A673 (cell line): ENCODE measurements at regions not wholly inside any gene's neighbourhood (a gene's known extent, or its start where the extent isn't known, plus 50 kb on each side); places are given as distances from the start of the nearest gene placed in this dataset.

Experiments
- BruUV-seq: library from RNA; stranded (reverse); fragments of 400-500 nt; replicated peaks from 2 replicates; lab custom pipeline; 2021; lab: Mats Ljungman, UMichigan
- CTCF ChIA-PET: fragments of 300-600 bp; sonication (Branson Sonifier 250); formaldehyde crosslinking; loops from one replicate; lab custom pipeline; 2022; ENCODE audit warnings: antibody characterized with exemption; lab: Charles Lee
- POLR2A ChIA-PET: fragments of 300-600 bp; sonication (Branson Sonifier 250); formaldehyde crosslinking; loops from one replicate; lab custom pipeline; 2022; ENCODE audit warnings: antibody characterized with exemption; ENCODE audit not compliant: low non-redundant PET; lab: Charles Lee
- DNase-seq: peaks from one replicate; pipeline ENCODE4 v3.0.0-alpha.2; 2015; ENCODE audit warnings: low spot score
- H3K27ac ChIP-seq: fragments of 200-600 bp; sonication (generic); 2 replicates; pipeline ENCODE4 v1.5.1; 2016; ENCODE audit warnings: mixed run types, low read depth, mild to moderate bottlenecking, mixed read lengths, antibody characterized with exemption, low read length; ENCODE audit not compliant: poor library complexity, severe bottlenecking
- H3K27me3 ChIP-seq: fragments of 200-600 bp; sonication (generic); replicated peaks from 2 replicates; pipeline ENCODE4 v1.6.1; 2017; ENCODE audit warnings: mixed run types, low read depth, mild to moderate bottlenecking, mixed read lengths, antibody characterized with exemption, low read length; ENCODE audit not compliant: insufficient read depth, poor library complexity
- H3K36me3 ChIP-seq: fragments of 200-600 bp; sonication (generic); 2 replicates; pipeline ENCODE4 v1.6.1; 2016; ENCODE audit warnings: mixed run types, mild to moderate bottlenecking, mixed read lengths, antibody characterized with exemption, low read length; ENCODE audit not compliant: insufficient read depth, poor library complexity, severe bottlenecking
- H3K4me1 ChIP-seq: fragments of 200-600 bp; sonication (generic); 2 replicates; pipeline ENCODE4 v1.6.1; 2017; ENCODE audit warnings: mixed run types, mild to moderate bottlenecking, mixed read lengths, antibody characterized with exemption, low read length; ENCODE audit not compliant: insufficient read depth, poor library complexity, severe bottlenecking
- H3K4me3 ChIP-seq: fragments of 200-600 bp; sonication (generic); 2 replicates; pipeline ENCODE4 v1.5.1; 2016; ENCODE audit warnings: low read depth, mixed run types, mild to moderate bottlenecking, mixed read lengths, low read length; ENCODE audit not compliant: poor library complexity, severe bottlenecking
- H3K9me3 ChIP-seq: fragments of 200-600 bp; sonication (generic); 2 replicates; pipeline ENCODE4 v1.6.1; 2016; ENCODE audit warnings: mixed run types, low read depth, mild to moderate bottlenecking, mixed read lengths, antibody characterized with exemption, low read length; ENCODE audit not compliant: poor library complexity, severe bottlenecking
- EZH2 ChIP-seq: fragments of 200-600 bp; sonication (generic); IDR thresholded peaks from 2 replicates; pipeline ENCODE4 v1.6.1; 2017; ENCODE audit warnings: borderline replicate concordance, low read depth, mild to moderate bottlenecking, mixed read lengths, antibody characterized with exemption, low read length; ENCODE audit not compliant: poor library complexity, severe bottlenecking
- intact Hi-C: fragments of 100-400 bp; cut with micrococcal nuclease; formaldehyde crosslinking; loops from one replicate; pipeline ENCODE4 v1.10.0; 2022; ENCODE audit not compliant: unreplicated experiment
- TF ChIP-seq, protein P1 (sequence below): fragments of 300-800, 200-600 bp; sonication (generic); conservative IDR thresholded peaks from 2 replicates; pipeline ENCODE4 v1.5.1; 2017; ENCODE audit warnings: low read depth, mild to moderate bottlenecking, antibody characterized with exemption, low read length, moderate library complexity, mixed read lengths

DNA sequence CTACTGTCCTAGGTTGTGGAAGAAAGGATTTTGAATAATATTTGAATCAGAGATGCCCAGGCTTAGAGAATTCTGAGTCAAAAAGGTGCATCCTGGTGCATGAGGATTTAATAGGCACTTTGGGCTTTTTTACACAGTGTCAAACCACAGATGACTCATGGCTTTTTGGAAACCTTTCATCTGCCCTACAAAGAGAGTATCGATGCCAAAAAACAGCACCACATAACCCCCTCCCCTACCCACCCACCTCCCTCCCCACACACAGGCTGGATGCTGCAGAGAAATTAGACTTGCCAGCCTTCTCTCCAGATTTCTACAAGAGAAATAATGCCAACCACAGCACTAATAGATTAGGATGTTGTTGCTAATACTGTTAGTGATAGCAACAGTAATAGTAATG lies 779.3 kb downstream of the NLGN4X start:
- POLR2A ChIA-PET = no interaction called here
- no TSS peak for BruUV-seq
- H3K9me3 ChIP-seq = no peaks in the 10 kb centered on the region
- TF ChIP-seq, protein P1, sequence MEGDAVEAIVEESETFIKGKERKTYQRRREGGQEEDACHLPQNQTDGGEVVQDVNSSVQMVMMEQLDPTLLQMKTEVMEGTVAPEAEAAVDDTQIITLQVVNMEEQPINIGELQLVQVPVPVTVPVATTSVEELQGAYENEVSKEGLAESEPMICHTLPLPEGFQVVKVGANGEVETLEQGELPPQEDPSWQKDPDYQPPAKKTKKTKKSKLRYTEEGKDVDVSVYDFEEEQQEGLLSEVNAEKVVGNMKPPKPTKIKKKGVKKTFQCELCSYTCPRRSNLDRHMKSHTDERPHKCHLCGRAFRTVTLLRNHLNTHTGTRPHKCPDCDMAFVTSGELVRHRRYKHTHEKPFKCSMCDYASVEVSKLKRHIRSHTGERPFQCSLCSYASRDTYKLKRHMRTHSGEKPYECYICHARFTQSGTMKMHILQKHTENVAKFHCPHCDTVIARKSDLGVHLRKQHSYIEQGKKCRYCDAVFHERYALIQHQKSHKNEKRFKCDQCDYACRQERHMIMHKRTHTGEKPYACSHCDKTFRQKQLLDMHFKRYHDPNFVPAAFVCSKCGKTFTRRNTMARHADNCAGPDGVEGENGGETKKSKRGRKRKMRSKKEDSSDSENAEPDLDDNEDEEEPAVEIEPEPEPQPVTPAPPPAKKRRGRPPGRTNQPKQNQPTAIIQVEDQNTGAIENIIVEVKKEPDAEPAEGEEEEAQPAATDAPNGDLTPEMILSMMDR = no peak
- no peak for TF ChIP-seq EZH2
- no peaks in the 10 kb centered on the region for H3K4me1 ChIP-seq
- intact Hi-C loops = no loop called here
- H3K4me3 ChIP-seq = no peak overlapping the region
- CTCF ChIA-PET = no interaction called here
- no peak overlapping the region for H3K27ac ChIP-seq
- H3K36me3 ChIP-seq = no peaks in the 10 kb centered on the region
- H3K27me3 ChIP-seq = no peaks in the 10 kb centered on the region
- no peak for DNase-seq

DNA sequence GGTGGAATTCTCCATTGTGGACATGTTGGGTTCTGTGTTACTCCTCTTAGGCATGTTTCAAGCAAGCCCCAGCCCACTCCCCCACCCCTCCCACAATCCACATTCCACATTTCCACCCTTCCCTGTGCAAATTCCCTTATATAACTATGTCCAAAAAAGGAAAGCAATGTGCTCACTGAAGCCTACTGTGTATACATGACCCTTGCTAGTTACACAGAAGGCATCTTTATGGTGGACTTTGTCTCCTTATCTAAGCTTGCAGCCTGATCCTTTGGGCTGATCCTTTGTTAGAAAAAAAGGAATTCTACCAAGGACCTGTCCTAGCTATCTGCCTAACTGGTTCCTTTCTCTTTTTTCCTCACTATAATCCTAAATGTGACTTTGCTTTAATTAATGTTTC lies 796.8 kb downstream of the NLGN4X start:
- no peaks in the 10 kb centered on the region for H3K36me3 ChIP-seq
- intact Hi-C loops = no loop called here
- H3K27ac ChIP-seq = peak overlapping the region; percentile 57
- H3K4me3 ChIP-seq = no peak overlapping the region
- H3K4me1 ChIP-seq = peaks cover 7% of the 10 kb centered on the region
- DNase-seq = no peak
- peaks cover 12% of the 10 kb centered on the region for H3K9me3 ChIP-seq
- ChIA-PET POLR2A (no interaction called here), CTCF (no interaction called here)
- no peaks in the 10 kb centered on the region for H3K27me3 ChIP-seq
- TF ChIP-seq, protein P1 = no peak
- no peak for TF ChIP-seq EZH2
- no TSS peak for BruUV-seq

DNA sequence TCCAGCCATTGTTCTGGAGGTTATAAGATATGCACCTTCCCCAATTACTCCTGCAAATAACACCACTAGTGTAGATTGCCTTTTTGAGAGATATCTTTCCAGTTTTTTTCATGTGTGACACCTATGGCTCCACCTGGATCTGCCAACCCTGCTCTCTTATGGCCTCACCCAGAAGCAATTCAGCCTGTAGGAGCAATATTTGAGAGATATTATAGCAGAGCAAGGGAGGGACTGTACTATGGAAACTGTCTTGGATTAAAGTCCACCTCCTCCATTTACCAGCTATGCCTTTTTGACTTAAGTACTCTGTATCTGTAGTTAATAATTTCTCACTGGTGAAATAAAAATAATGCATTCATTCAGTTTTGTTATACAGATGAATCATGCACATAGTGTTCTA lies 803.5 kb downstream of the NLGN4X start:
- Histone ChIP-seq H3K9me3 (no peaks in the 10 kb centered on the region), H3K4me1 (no peaks in the 10 kb centered on the region), H3K27me3 (no peaks in the 10 kb centered on the region), H3K4me3 (no peak overlapping the region), H3K27ac (no peak overlapping the region), H3K36me3 (no peaks in the 10 kb centered on the region)
- TF ChIP-seq, protein P1 = no peak
- no peak for TF ChIP-seq EZH2
- intact Hi-C loops = no loop called here
- POLR2A ChIA-PET = no interaction called here
- DNase-seq = no peak
- BruUV-seq = no TSS peak
- CTCF ChIA-PET = no interaction called here
